ENCODE measurements at regions not wholly inside any gene's neighbourhood (a gene's known extent, or its start where the extent isn't known, plus 50 kb on each side); places are given as distances from the start of the nearest gene placed in this dataset.

DNA sequence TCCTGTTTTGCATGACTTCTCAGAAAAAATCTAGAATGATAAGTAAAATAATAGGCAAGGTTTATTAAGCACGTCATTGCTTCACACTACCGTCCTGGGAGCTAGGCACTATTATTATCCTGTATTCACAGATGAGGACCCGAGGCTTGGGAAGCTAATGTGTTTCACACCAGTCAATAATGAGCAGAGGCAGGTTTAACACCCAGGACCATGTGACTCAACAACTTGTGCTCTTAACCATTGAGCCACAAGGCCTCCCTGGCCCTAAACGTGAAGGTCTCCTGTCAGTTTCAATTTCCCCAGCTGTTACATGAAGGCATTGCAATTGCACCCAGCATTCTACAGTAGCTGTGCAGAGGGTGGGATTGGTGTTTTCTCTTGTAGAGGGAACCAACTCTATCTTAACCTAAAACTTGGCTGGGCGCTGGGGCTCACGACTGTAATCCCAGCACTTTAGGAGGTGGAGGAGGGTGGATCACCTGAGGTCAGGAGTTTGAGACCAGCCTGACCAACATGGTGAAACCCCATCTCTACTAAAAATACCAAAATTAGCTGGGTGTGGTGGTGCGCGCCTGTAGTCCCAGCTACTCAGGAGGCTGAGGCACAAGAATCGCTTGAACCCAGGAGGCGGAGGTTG lies 191.2 kb downstream of the BCAS1 start:
- WGBS, 10 experiments: 31 to 100% (median 79%) methylated on average over 2 to 8 of the region's 10 CpGs
- Histone ChIP-seq H3K4me3 (no peak overlapping the region), H3K4me1 (replicated peaks in 1 of 2) (no peaks in the 10 kb centered on the region), H3K27ac (no peak overlapping the region)
- no peak for ATAC-seq (replicated peaks in 6 of 8)
- in situ Hi-C loops (cut with MboI; ENCODE audit: low pct_unique_long_range_greater_than_20kb in 2 of 9, low sequenced_read_pairs in 9 of 9, unreplicated experiment in 9 of 9): no loop called here

DNA sequence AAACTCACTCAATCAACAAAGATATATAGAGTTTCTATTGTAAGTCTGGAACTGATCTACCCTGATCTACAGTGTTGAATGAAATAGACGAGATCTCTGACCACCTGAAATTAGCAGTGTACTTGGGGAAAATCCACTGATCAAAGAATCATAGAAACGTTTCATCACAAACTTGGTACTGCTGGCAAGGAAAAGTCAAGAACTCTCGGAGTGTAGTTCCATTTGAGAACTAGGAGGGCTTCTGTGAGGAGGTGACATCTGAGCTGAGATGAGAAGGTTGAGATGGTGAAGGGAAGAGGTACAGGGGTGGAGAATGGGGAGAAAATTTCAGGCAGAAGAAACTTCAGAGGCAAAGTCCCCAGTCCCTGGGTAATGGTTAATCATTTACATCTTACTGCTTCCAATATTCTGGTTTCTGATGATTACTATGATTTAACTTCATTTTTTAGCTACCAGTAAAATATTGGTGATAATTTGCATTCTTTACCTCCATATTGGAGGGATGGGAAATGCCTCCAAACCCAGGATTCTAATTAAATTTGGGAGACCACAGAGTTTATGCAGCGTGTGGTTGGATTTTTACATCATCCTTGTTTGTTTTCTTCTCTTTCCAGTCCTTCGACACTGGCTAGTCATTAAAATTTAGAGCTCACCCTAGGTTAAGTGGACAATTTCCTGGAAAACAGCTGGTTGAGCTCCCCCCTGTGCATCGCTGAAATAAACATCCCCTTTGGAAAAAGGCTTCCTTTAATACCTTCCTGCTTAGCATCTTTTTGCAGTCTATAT lies 191.9 kb downstream of the BCAS1 start:
- WGBS, 10 experiments: 0 to 95% (median 73%) methylated on average over 1 to 6 of the region's 6 CpGs
- no peak for ATAC-seq (replicated peaks in 6 of 8)

DNA sequence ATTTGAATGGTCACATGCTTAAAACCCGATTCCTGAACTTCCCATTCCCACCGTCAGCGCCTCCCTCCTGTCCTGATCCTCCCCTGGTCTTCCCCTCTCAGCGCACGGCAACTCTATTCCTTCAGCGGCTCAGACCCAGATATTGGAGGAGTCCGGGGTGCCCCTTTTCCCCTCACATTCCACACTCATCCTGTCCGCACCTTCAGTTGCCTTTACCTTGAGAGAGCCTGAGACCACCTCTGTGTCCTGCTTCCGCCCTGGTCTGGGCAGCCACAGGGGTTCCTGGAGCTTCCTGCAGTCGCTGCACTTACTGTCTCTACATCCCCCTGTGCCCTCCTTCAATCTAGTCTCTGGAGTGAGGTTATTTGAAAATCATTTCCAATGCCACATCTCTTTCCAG lies 193.4 kb downstream of the BCAS1 start:
- in situ Hi-C loops (cut with MboI; ENCODE audit: low pct_unique_long_range_greater_than_20kb in 2 of 9, low sequenced_read_pairs in 9 of 9, unreplicated experiment in 9 of 9): no loop called here
- no peak overlapping the region for H3K27ac ChIP-seq
- ATAC-seq (replicated peaks in 6 of 8): no peak
- 85 to 97% (median 89%) methylated on average over 4 to 9 of the region's 10 CpGs; no CpG with 5 or more reads in 4 of the 10 experiments for WGBS, 10 experiments
- peaks cover 0 to 3% of the 10 kb centered on the region in 2 donors for H3K4me1 ChIP-seq (replicated peaks in 1 of 2)
- H3K4me3 ChIP-seq: no peak overlapping the region

More for the DNA sequence above, 191.9 kb downstream of the BCAS1 start:
- no peaks in the 10 kb centered on the region for H3K4me1 ChIP-seq (replicated peaks in 1 of 2)
- in situ Hi-C loops (cut with MboI; ENCODE audit: low pct_unique_long_range_greater_than_20kb in 2 of 9, low sequenced_read_pairs in 9 of 9, unreplicated experiment in 9 of 9): no loop called here
- H3K27ac ChIP-seq: no peak overlapping the region
- H3K4me3 ChIP-seq: no peak overlapping the region

DNA sequence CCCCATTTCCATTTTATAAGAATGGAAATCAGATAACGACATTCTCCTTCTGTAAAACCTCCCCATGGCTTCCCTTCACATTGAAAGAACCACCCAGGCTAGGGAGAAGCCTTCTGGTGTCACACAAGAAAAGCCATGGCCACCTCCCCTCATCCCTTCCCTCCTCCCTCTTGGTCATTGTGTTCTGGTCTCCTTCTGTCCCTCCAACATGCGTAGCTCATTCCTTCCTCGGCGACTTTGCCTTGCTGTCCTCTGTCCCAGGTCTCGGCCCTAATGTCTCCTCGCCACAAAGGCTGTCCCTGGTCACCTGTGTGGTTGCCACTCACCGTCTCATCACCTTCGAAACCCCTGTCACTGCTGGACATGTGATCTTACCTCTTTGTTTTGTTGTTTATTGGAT lies 193.9 kb downstream of the BCAS1 start:
- Histone ChIP-seq H3K27ac (no peak overlapping the region), H3K4me1 (replicated peaks in 1 of 2) (peaks cover 0 to 3% of the 10 kb centered on the region in 2 donors), H3K4me3 (no peak overlapping the region)
- in situ Hi-C loops (cut with MboI; ENCODE audit: low pct_unique_long_range_greater_than_20kb in 2 of 9, low sequenced_read_pairs in 9 of 9, unreplicated experiment in 9 of 9): no loop called here
- 78 to 100% (median 87%) methylated on average over 3 to 8 of the region's 8 CpGs; no CpG with 5 or more reads in 2 of the 10 experiments for WGBS, 10 experiments
- no peak for ATAC-seq (replicated peaks in 6 of 8)

DNA sequence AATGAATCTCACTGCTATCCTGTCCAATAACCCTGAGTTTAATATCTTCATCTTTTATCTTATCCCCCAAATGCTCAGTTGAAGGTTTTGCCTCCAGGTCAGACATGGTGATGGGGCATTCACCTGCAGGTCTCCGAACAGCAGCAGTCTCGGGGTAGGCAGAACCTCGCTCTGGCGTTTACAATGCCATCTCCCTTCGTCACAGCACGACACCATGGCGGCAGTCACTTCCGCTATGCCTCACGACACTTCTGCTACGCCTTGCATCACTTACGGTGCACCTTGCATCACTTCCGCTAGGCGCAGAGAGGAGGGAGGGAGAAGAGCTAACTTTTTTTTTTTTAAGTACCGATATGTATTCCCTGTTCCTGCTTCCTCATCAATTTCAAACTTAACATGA lies 194.9 kb downstream of the BCAS1 start:
- 94 to 100% (median 99%) methylated on average over 1 to 13 of the region's 14 CpGs; no CpG with 5 or more reads in 2 of the 10 experiments for WGBS, 10 experiments
- in situ Hi-C loops (cut with MboI; ENCODE audit: low pct_unique_long_range_greater_than_20kb in 2 of 9, low sequenced_read_pairs in 9 of 9, unreplicated experiment in 9 of 9): no loop called here
- ATAC-seq (replicated peaks in 6 of 8): no peak
- H3K4me1 ChIP-seq (replicated peaks in 1 of 2): peaks cover 0 to 3% of the 10 kb centered on the region in 2 donors
- no peak overlapping the region for H3K4me3 ChIP-seq
- no peak overlapping the region for H3K27ac ChIP-seq

DNA sequence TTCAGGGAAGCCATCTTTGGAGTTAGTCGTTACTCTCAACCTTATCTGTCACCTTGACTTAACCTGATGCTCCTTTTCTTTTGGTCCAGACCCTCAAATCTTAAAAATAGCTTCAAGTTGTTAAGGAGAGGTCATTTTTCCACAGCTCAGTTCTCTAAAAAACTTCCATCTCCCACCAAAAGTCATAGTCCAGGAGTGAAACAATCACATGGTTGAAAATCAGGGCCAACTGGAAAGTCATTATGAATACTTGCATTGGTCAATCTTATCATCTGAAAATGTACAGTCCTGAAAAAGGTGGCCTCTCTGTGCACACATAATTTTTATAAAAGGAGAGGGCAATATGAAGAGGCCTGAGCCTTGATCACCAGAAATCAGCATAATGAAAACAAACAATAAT lies 195.7 kb downstream of the BCAS1 start:
- WGBS, 10 experiments: 71 to 100% (median 100%) methylated on average over 1 of the region's 1 CpG; no CpG with 5 or more reads in 1 of the 10 experiments
- in situ Hi-C loops (cut with MboI; ENCODE audit: low pct_unique_long_range_greater_than_20kb in 2 of 9, low sequenced_read_pairs in 9 of 9, unreplicated experiment in 9 of 9): no loop called here
- Histone ChIP-seq H3K27ac (no peak overlapping the region), H3K4me3 (no peak overlapping the region), H3K4me1 (replicated peaks in 1 of 2) (peaks cover 0 to 3% of the 10 kb centered on the region in 2 donors)
- ATAC-seq (replicated peaks in 6 of 8): no peak

DNA sequence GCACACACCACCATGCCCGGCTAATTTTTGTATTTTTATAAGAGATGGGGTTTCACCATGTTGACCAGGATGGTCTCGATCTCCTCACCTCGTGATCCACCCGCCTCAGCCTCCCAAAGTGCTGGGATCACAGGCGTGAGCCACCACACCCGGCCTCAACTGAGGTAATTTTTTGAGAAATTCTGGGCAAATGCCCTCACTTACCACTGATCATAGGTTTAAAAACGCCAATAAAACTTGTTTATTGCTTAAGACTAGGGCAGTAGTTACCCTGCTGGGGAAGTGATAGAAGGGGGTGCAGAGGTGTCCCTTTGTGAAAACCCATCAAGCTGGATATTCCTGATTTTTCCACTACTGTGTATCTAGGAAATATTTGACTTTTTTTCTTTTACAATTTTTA lies 196.3 kb downstream of the BCAS1 start:
- 80 to 100% (median 94%) methylated on average over 1 to 7 of the region's 7 CpGs; no CpG with 5 or more reads in 3 of the 10 experiments for WGBS, 10 experiments

DNA sequence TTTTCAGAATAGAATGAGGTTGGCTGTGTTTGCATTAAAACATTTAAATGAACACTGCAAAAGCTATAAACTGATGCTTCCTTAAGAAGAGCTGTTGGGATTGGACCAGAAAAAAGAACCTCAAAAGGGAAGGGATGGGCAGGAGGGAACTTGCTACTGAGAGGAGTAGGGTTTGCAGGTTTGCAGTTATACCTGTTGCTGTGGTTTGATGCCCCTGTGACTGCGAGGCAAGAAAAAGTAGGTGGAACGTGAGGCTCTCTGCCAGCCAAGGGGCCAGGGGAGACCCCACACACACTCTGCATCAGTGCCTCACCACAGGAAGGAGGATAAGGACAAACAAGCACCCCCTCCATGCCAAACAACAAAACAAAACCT lies 197.2 kb downstream of the BCAS1 start:
- WGBS, 10 experiments: 57 to 100% (median 89%) methylated on average over 2 of the region's 2 CpGs; no CpG with 5 or more reads in 2 of the 10 experiments
- in situ Hi-C loops (cut with MboI; ENCODE audit: low pct_unique_long_range_greater_than_20kb in 2 of 9, low sequenced_read_pairs in 9 of 9, unreplicated experiment in 9 of 9): no loop called here
- H3K4me3 ChIP-seq: no peak overlapping the region
- H3K27ac ChIP-seq: no peak overlapping the region
- peaks cover 0 to 3% of the 10 kb centered on the region in 2 donors for H3K4me1 ChIP-seq (replicated peaks in 1 of 2)
- no peak for ATAC-seq (replicated peaks in 6 of 8)

More for the DNA sequence above, 196.3 kb downstream of the BCAS1 start:
- Histone ChIP-seq H3K4me3 (no peak overlapping the region), H3K27ac (no peak overlapping the region), H3K4me1 (replicated peaks in 1 of 2) (peaks cover 0 to 3% of the 10 kb centered on the region in 2 donors)
- in situ Hi-C loops (cut with MboI; ENCODE audit: low pct_unique_long_range_greater_than_20kb in 2 of 9, low sequenced_read_pairs in 9 of 9, unreplicated experiment in 9 of 9): no loop called here
- no peak for ATAC-seq (replicated peaks in 6 of 8)

DNA sequence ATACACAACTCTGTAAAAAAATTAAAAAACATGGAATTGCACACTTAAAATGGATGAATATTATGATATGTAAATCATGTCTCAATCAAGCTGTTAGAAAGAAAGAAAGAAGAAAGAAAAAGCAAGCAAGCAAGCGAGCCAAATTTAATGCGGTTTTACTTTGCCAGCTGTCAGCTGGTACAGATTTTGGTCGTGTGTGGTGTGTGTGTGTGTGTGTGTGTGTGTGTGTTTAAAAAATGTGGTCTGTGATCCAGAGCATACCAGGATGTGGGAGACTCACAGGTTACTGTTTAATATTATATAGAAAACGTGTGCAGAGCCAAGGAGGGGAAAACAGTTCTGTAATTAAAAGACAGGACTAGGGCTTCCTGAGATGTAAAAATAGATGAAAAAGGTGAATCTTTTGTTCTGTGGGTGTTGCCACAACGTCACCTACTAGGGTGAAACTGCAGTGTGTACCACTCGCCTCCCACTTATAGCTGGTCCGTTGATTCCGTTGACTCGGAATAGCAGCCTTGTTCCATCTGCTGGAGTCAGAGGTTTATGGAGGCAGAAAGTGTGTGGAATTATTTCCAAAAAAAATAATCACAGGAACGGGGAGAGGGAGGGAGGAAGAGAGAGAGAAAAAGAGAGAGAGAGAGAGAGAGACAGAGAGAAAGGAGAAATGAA lies 197.7 kb downstream of the BCAS1 start:
- H3K4me3 ChIP-seq: no peak overlapping the region
- in situ Hi-C loops (cut with MboI; ENCODE audit: low pct_unique_long_range_greater_than_20kb in 2 of 9, low sequenced_read_pairs in 9 of 9, unreplicated experiment in 9 of 9): no loop called here
- H3K4me1 ChIP-seq (replicated peaks in 1 of 2): peaks cover 4 to 8% of the 10 kb centered on the region in 2 donors
- WGBS, 10 experiments: 19 to 78% (median 55%) methylated on average over 1 to 9 of the region's 10 CpGs
- H3K27ac ChIP-seq: no peak overlapping the region
- ATAC-seq (replicated peaks in 6 of 8): no peak

DNA sequence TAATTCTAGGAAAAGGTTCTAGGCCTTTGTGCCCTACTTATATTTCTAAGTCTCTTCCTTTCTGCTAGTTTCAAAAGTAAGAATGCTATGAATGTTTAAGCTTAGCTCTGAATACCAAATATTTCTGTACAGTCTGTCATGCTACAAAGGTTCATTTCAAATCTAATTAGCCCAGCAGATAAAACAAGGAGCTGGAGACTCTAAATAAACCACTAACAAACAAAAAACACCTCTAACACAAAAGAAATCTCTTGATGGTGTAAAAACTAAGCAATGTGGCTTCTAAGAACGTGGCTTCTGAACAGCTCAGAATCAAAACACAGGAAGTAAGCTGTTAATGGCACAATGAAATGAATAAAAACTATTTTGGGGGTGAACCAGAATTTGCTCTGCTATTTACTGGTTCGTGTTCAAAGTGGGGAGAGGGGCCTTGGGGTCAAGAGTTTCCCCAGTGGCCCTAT lies 198.3 kb downstream of the BCAS1 start:
- WGBS, 10 experiments: 13 to 59% (median 33%) methylated on average over 1 to 2 of the region's 2 CpGs; no CpG with 5 or more reads in 1 of the 10 experiments
- H3K27ac ChIP-seq: no peak overlapping the region

DNA sequence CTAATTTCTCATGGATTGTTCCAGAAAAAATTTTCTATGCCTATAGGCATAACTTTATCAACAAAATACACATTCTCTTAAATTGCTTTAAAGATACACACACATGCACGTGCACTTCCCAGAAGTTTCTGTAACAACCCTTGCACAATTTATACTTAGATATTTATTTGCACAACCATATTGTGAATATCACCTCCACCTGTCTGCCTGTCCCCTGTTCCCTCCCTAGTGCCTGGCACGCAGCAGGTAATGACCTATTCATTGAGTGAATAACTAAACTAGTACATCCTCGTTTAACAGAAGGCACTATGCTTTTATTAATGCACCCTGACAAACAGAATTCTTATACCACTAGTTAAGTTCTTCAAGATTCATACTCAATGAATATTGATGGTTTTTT lies 198.9 kb downstream of the BCAS1 start:
- in situ Hi-C loops (cut with MboI; ENCODE audit: low pct_unique_long_range_greater_than_20kb in 2 of 9, low sequenced_read_pairs in 9 of 9, unreplicated experiment in 9 of 9): no loop called here
- peaks cover 13 to 17% of the 10 kb centered on the region in 2 donors for H3K4me1 ChIP-seq (replicated peaks in 1 of 2)
- 60 to 100% (median 85%) methylated on average over 1 to 3 of the region's 3 CpGs for WGBS, 10 experiments
- no peak for ATAC-seq (replicated peaks in 6 of 8)
- no peak overlapping the region for H3K4me3 ChIP-seq
- no peak overlapping the region for H3K27ac ChIP-seq

More for the DNA sequence above, 198.3 kb downstream of the BCAS1 start:
- ATAC-seq (replicated peaks in 6 of 8): no peak
- in situ Hi-C loops (cut with MboI; ENCODE audit: low pct_unique_long_range_greater_than_20kb in 2 of 9, low sequenced_read_pairs in 9 of 9, unreplicated experiment in 9 of 9): no loop called here
- H3K4me3 ChIP-seq: no peak overlapping the region
- H3K4me1 ChIP-seq (replicated peaks in 1 of 2): peaks cover 8 to 11% of the 10 kb centered on the region in 2 donors

DNA sequence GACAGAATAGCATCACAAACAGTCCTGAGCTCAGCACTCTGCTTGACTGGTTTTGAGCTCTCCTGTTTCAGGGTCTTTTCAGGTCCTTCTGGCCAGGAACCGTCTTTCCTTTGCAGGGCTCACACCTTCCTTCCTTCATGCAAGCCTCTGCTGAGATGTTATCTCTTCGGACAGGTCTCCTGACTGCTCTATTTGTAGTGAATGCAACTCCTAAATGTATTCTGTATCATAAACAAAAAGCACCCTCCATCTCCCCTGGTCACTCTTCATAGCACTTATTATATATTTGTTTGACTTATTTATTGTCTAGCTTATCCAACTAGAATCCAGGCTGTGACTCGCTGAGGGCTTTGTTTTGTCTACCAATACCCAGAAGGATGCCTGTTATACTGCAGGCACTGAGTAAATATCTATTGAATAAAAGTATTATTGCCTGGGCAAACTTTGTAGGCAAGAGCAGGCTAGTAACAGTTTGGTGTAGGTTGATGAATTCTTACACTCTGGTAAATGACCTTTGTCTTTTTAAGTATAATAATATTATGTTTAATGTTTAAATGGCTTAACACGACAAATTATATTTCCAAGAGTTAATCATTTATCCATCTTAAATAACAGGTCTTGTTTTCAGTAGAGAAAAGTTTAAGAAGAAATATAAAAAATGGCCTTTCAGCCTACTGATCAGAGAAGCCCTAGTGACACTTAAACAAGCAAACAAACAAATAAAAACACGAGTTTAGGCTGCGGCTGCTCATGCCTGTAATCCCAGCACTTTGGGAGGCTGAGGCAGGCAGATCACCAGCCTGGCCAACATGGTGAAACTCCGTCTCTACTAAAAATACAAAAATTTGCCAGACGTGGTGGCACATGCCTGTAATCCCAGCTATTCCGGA lies 199.7 kb downstream of the BCAS1 start:
- Histone ChIP-seq H3K4me1 (replicated peaks in 1 of 2) (peaks cover 20 to 21% of the 10 kb centered on the region in 2 donors), H3K27ac (no peak overlapping the region), H3K4me3 (no peak overlapping the region)
- 58 to 82% (median 74%) methylated on average over 2 to 9 of the region's 9 CpGs for WGBS, 10 experiments
- in situ Hi-C loops (cut with MboI; ENCODE audit: low pct_unique_long_range_greater_than_20kb in 2 of 9, low sequenced_read_pairs in 9 of 9, unreplicated experiment in 9 of 9): no loop called here
- ATAC-seq (replicated peaks in 6 of 8): no peak
